ENCODE measurements at regions not wholly inside any gene's neighbourhood (a gene's known extent, or its start where the extent isn't known, plus 50 kb on each side); places are given as distances from the start of the nearest gene placed in this dataset.

DNA sequence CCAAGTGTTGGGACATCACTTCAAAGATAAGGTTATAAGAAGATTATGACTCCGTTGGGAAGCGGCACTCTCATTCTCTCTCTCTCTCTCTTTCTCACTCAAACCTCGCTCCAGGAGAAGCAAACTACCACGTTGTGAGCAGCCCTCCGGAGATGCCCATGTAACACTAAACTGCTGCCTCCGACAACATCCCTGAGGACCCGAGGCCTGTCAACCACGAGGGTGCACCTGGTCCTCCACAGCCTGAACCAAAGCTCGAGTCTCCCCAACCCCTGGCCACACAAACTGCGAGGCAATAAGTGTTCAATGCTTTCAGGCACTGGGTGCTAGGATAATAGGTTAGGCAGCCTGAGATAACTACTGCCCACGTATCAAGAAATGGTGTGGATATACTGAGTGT, 654.5 kb upstream of the ID2 start:
- no peak for DNase-seq

DNA sequence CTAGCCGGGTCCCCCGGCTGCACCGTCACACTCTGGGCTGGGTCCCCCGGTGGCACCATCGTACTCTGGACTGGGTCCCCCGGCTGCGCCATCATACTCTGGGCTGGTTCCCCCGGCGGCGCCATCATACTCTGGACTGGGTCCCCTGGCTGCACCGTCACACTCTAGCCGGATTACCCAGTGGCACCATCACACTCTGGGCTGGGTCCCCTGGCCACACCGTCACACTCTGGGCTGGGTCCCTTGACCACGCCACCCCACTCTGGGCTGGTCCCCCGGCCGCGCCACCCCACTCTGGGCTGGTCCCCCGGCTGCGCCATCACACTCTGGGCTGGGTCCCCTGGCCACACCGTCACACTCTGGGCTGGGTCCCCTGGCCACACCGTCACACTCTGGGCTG, 653.8 kb upstream of the ID2 start:
- no peak for DNase-seq

DNA sequence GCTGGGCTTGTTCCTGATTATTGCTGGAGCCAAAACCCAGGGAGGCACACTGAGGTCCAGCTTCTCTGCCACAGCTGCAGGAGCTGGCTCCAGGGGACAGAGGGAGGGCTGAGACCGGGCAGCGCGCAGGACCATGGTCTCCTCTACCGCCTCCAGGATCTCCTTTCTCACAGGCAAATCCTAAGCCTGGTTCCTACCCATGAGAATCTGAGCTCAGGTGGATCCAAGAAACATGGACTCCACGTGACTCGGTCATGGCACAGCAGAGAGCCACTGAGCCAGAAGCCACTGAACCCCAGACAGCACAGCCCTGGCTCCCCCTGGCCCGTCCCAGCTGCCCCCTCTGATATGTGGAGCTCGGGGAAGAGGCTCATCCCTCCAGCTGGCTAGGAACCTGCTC, 653.4 kb upstream of the ID2 start:
- no peak for DNase-seq

DNA sequence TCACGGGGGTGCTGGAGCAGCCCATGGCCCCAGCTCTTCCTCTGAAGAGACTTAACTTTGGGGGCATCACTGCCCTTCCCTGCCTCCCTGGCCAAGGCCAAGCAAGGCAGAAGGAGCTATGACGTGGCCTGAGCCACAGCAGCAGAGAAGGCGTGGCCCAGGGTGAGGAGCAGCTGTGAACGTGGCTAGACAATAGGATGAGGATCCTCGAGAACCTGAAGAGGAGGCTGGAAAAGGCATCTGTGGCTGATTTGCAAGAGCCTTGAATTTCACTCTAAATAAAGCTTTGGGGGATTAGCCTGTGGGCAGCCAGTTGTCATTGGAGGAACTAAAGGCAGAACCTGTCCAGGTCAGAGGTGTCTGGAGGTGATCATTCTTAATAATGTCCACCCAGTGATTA, 652.9 kb upstream of the ID2 start:
- no peak for DNase-seq

DNA sequence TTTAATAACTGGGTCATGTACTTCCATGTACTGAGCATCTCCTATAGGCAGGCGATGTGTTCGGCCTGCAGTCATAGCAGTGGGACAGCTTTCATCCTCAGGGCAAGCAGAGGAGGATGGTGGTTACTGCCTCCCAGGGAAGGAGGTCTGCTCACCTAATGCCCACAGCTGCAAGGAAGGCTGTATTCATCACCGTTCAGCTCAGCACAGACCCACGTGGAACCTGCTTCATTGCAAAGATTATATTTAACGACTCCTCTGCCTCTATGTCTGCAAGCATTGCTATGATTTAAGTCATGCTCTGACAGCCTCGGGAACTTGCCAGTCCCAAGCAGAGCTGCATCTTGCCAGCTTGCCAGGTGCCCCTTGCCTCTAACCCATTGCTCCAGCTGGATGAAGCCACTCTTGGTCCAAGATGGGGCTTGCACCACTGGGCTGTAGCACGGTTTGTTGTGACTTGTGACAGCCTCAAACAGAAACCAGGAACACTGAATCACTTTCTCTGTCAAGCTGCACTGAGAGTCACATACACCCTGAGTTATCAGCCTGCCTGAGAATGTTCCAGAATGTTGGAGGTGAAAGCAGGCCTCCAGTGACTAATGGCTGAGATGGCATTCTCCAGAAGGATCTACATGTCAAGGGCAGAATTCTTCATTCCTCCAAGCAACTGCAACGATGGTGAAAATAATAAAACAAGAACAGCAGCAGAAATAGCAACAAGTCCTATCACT, 651.1 kb upstream of the ID2 start:
- DNase-seq, result no peak

DNA sequence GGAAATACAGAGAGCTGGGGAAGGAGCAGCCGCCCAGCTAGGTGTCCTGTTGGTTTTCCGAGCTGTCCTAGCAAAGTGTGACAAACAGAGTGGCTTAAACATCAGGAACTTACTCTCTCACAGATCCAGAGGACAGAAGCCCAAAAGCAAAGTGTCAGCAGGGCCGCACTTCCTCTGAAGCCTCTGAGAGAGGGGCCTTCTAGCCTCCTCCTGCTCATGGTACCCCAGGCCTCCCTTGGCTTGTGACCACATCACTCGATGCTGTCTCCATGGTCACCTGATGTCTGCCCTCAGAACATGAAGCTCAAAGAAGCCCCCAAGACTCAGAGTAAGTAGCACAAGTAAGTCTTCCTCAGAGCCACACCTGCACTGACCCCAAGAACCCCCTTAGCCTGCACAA, 650.5 kb upstream of the ID2 start:
- no peak for DNase-seq

DNA sequence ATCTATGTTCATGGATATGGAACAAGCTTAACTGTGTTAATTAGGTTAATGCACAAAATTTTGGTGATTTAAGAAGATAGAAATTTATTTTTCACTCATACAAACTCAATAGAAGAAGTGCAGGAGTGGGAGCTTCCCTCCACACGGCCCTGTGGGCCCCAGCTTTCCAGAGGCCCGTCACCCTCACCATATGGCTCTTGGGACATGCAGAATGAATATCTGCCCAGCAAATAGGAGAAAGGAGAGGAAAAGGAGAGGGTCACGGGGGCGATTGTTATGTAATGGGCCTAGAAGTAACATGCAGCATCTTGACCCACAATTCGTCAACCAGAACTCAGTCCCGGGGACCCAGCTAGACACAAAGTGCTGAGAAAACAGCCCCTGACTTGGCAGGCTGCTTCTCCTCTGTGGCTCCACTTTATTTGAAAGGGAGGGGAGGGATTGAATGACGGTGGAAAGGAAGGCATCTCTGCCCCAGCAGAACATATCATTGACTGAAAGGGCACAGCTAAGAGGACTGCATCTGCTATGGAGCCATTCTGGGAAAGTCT, 648.2 kb upstream of the ID2 start:
- no peak for DNase-seq

DNA sequence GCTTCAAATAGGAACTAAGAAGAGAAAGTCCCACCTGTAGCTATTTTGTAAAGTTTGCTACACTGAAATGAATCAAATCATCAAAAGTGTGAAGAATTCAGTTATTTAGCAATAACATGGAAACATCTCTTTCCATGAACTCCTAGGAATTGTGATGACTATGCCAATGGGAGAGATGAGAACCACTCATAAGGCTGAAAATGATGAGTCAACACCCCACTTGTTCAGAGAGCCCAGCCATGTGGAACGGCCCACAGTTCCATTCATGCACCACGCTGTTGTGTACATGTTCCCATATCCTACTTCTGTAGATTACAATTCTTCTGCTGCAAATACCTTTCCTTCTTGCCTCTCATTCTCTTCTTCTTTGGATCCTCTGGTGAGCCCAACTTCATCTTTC, 645.5 kb upstream of the ID2 start:
- no peak for DNase-seq

DNA sequence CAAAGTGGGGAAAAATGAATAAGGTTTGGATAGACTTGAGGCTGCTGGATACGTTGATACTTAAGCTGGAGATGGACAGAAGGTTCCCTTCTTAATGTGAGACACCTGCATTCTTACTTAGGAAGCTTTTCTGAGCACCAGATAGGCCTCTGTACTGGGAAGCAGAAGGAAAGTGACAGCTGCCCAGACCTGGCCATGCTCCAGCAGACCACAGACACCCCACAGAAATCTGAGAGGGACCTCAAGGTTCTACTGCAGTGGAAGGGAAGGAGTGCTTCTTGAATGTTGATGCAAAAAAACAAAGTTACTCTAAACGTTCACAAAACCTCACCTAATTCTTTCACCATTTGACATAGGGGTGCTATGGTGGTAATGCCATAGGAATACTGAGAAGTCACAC, 642.1 kb upstream of the ID2 start:
- no peak for DNase-seq

DNA sequence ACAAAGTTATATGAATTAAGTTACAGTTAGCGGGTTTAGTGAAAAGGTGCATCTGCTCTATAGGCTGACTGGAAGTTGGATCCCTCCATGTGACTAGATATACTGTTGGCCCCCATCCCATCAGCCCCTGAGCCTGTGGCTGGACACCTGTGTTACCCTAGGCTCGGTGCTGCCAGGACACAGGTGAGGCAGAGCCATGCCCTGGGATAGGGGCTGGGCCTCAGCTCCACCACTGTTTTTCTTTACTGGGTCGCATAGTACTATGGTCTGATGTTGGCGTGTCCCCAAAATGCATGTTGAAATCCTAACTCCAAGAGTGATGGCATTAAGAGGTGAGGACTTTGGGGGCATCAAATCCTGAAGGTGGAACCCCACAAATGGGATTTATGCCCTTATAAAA, 638.6 kb upstream of the ID2 start:
- no peak for DNase-seq

DNA sequence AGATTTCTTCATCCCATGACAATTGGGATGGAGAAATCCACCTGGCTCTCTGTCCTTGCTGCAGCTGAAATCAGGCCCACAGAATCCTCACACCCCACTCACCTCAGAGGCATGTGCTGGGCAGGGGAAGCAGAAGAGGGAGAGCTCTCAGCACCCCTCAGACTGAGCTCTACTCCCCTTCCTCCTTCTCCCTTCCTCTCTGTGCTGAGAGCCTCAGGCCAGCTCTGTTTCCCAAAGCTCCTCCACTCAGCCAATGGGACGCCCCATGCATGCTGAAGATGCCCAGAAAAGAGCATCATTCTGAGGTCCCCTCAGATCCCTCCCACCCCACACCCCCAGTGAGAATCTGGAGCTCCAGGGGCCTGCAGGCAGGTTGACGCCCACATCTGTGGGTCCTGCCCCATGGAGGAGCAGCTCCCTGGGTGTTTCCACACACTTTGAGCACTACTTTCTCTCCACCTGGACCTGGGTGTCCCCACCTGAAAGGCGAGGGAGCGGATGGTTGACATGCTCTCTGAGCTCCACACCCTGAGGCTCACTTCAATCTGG, 637.7 kb upstream of the ID2 start:
- DNase-seq, result no peak

DNA sequence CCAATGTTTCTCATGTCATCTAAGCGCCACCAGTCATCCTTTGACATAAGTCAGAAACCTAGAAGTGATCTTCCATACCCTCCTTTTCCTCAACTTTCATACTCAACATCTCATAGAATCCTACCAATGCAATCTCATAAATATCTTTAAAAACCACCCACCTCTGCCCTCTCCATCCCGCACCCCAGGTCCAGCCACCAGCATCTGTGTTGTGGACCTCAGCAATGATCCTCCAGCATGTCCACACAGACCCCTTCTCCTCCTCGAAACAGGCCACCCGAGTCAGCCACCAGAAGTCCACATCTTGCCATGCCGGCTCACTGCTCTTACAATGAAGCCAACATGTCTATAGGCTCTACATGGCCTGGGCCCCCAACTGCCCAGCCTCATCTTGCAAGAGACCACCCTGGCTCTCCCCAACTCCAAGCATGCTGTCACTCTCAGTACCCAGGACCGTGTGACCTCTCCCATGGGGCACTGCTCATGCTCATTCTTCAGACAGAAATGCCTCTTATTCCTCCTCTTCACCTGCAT, 636.7 kb upstream of the ID2 start:
- DNase-seq, result no peak

DNA sequence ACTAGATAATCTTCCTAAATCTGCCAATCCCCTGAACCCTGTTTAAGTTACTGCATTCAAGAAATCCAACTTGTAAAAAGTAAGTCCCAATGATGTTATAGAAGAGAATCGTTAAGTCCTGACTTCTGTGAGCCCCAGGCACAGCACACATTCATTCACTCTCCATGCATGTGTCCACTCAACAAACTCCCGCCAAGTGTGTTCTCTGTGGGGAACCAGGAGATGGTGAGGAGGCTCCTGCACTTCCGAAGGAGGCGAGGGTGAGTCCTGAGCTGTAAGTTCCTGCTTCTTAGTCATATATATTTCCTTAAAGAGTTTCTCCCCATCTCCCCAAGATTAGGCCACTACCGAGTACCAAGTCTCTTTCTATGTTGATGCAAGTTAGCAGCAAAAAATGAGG, 635.0 kb upstream of the ID2 start:
- no peak for DNase-seq

DNA sequence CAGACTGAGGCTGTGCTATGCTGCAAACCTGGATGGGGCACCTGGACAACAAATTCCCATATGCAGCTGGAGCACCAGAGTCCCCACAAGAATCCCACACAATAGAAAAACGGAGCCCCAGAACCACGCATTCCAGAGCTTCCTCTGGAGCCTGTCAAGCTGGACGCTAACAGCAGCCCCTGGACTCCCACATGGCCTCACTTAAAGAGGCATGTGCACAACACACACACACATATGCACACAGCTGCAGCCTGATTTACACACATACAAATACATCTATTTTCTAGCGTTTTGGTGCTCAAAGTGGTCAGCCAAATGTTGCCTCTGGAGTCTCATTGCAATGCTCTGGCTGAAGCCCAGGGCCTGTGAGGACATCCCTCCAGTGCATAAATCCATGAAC, 632.7 kb upstream of the ID2 start:
- DNase-seq, result no peak

DNA sequence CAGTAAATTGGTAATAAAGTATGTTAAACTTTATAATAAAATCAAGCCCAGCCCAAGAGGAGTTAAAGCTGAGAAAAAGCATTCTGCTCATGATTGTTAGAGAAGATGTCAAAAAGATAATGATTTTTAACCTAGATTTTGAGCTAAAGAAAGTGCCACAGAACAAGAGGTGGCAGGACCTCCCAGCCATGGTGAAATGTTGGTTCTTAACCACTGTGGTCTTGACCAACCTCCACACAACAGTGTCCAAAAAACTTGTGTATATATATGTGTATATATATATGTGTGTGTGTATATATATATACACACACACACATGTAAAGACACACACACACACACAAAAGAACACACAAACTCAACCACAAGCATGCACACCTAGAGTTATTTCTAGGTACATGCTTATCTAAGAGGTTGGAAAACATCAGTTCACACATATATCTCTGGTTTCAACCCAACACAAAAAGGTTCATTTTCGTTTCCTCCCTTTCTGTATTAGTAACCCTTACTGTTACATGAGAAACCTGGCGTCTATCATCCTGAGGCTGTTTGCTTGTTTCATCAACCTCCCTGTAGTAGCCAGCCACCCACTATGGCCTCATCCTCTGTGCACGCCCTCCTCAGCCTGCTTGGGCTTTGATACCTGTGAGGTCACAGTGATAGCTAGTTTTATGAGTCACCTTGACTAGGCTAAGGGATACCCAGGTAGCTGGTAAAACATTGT, 631.8 kb upstream of the ID2 start:
- DNase-seq, result peak; percentile 66 to 76

DNA sequence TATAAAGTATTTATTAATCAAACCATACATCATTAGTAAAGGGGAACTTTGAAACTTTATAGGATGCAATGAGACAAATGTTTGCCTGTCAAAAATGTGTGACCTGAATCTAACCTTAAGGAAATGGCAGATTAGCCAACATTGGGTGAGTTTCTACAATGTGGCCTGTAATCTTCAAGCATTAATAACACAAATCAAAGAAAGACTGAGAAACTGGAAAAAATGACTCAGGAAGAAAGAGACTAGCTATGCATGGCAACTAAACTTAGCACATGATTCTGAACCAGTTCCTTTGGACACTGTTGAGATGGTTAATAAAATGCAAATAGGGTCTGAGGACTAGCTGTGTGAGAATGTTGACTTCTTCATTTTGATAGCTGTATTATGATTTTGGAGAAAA, 628.6 kb upstream of the ID2 start:
- DNase-seq, result no peak

DNA sequence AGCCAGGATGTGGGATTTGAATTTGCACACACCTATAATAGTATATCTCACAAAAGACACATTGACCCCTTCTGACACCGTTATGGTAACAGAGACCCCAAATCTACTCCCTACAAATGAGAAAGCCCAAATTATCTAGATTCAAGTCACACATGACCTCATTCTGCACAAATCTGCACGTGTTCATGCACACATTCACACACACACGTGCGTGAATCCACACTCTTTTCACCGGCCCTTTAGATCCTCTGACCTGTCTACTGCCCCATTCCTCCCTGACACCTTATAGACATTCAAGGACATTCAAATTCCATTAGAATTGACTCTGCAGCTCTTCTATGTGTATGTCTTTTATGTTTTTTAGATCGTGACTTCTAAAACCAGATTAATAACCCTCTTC, 627.8 kb upstream of the ID2 start:
- DNase-seq, result no peak

DNA sequence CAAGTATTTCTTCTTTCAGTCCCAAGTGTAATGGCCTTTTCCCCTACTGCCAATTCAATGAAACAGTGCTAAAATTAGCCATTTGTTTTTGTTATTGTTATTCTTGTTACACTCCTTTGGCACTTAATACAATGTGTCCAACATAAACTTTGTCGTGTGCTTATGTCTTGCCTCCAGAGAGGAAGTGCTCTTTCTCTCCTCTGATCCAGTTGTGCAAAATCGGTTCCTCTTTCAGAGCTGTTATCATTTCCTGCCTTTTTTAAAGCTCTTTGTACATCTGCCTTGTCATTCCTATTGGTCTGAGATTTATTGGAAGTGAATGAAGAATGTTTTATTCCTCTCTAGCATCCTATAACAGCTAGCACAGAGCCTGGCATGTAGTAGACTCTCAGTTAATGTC, 623.2 kb upstream of the ID2 start:
- no peak for DNase-seq

DNA sequence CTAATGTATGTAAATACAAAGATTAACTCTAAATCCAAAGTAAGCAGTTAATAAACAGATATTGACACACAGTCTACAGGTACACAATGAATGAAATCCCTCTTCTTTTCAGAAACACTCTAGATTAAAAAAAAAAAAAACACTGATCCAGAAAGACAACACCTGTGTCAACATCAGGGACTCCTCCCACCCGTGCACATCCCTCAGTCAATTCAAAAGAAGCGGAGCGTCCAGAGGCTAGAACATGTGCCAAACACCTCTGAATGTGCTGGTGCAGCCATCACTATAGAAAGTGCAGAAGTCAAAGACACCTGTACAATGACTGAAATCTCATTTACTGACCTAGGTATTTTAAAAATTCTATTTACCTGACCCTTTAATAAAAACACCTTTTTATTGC, 622.6 kb upstream of the ID2 start:
- DNase-seq, result no peak

DNA sequence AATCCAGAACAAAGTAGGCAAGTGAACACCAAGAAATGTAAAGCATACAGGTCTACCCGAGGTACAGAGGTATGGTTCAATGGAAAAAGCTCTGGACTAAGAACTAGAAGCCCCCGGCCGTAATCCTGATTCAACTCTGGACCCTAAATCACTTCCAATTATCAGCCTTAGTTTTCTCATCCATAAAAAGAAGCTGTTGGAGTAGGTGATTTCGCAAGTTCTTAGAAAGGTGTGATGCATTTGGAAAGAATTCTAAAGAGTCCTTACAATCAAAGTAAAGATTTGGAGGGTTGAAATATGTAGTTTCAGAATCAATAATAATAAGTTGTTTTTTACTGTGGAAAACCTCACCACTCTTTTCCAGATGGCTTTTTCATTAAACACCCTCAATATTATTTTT, 622.1 kb upstream of the ID2 start:
- DNase-seq, result no peak

DNA sequence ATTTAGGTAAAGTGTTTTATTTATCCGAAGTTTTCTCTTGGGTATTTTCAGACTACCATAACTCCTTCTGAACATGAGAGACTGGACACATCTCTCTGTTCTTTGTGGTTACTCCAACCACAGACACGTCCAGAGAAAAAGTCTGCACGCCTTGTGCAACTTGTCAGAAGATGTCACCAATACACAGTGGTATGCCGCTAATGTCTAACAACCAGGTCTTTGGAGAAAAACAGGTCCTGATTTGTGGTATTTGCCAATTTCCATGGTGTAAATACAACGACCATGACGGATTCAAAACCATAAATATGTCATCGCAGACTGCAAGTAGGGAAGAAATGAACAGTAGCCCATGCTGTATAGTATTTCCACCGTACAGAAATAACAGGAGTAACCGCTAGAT, 620.6 kb upstream of the ID2 start:
- DNase-seq, result no peak

DNA sequence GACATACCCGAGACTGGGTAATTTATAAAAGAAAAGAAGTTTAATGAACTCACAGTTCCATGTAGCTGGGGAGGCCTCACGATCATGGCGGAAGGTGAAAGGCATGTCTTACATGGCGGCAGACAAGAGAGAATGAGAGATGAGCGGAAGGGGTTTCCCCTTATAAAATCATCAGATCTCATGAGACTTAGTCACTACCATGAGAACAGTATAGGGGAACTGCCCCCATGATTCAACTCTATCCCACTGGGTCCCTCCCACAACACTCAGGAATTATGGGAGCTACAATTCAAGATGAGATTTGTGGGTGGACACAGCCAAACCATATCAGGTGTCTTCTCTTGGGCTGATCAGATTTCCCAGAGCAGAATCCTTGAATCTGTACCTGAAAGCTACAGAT, 617.3 kb upstream of the ID2 start:
- no peak for DNase-seq

DNA sequence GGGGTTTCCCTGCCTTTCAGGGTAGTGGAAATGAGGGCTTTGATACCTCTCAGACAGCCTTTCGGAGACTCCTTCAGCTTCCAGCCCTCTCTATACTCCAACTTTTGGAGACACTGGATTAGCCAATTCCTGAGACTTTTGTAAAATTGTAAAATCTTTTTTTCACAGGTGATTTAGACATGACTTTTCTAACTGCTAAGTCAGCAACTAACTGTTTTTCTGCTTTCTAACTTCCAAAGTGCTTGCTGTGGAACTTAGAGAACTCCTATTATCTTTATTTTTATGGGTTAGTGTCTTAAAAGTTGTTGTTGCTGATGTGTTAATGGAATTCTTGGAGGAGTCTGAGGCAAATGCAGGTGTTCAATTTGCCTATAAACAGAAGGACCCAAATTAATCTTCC, 616.7 kb upstream of the ID2 start:
- no peak for DNase-seq

DNA sequence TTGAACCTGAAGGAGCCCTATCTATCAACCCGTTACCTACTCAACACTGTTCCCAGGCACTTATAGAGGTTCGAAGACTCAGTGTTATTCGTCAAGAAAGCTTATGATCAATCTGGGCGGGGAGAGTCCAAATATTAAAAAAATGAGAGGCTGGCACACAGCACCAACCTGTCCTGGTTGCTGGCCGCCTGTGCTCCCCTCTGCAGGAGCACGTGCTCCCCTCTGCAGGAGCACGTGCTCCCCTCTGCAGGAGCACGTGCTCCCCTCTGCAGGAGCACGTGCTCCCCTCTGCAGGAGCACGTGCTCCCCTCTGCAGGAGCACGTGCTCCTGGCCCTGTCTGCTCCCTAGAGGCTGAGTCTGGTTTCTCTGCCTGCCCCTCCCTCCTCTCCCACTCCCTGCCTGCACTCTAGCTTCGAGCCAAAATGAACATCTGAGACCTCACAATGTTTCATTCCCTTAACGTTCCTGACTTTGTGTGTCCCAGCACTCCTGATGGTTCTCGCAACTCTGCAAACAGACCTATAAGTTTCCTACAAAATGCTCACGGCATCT, 614.0 kb upstream of the ID2 start:
- DNase-seq, result no peak

Measured in activated CD4-positive, alpha-beta T cell treated with anti-CD3 and anti-CD28 coated beads, Interleukin-2, amount 50 U/mL, for 48 hours (primary cell).